T-cell (primary cell): ENCODE measurements at regions not wholly inside any gene's neighbourhood (a gene's known extent, or its start where the extent isn't known, plus 50 kb on each side); places are given as distances from the start of the nearest gene placed in this dataset.

Experiments used
- ATAC-seq, 4 experiments: fragments of 200-7000 bp in 3 of 4; fragments of 150-1000 bp in 1 of 4; cut with Tn5 transposase; replicated peaks in 1 of 4; 1 replicate in 3 of 4; 2 replicates in 1 of 4; pipeline ENCODE4 v1.10.0; 2021; ENCODE audit warnings: moderate library complexity in 3 of 4, mild to moderate bottlenecking in 2 of 4, moderate number of reproducible peaks in 1 of 4
- CTCF ChIA-PET, 2 donors: fragments of 300-600 bp; sonication (Branson Sonifier 250); formaldehyde crosslinking; loops; one replicate each; lab custom pipeline; 2022; ENCODE audit warnings: antibody characterized with exemption in 2 of 2; lab: Charles Lee
- POLR2A ChIA-PET, 2 donors: fragments of 300-600 bp; sonication (Branson Sonifier 250); formaldehyde crosslinking; loops; one replicate each; lab custom pipeline; 2022; ENCODE audit warnings: antibody characterized with exemption in 2 of 2; lab: Charles Lee
- DNase-seq, 35 experiments: peaks; one replicate each; pipeline versions ENCODE4 v3.0.0 to v3.0.0-alpha.2; 2013 to 2023
- H3K27ac ChIP-seq: one replicate; pipeline ENCODE4 v1.5.1; 2013; ENCODE audit warnings: low read length
- H3K27me3 ChIP-seq, 2 experiments: replicated peaks in 1 of 2; 1 replicate in 1 of 2; 2 replicates in 1 of 2; pipeline versions ENCODE4 v1.6.1 to v1.7.0; 2013; ENCODE audit warnings: low read length in 1 of 2, mixed read lengths in 1 of 2; ENCODE audit not compliant: control insufficient read depth in 2 of 2, insufficient read depth in 2 of 2; ENCODE audit errors: extremely low read depth in 1 of 2
- H3K36me3 ChIP-seq, 2 donors: 1 replicate in 1 of 2; 2 replicates in 1 of 2; pipeline versions ENCODE4 v1.6.1 to v1.7.0; 2013; ENCODE audit warnings: low read length in 1 of 2; ENCODE audit not compliant: control insufficient read depth in 2 of 2, insufficient read depth in 1 of 2; ENCODE audit errors: extremely low read depth in 1 of 2
- H3K4me1 ChIP-seq, 2 experiments: 1 replicate in 1 of 2; 2 replicates in 1 of 2; pipeline versions ENCODE4 v1.6.1 to v1.7.0; 2013; ENCODE audit warnings: low read length in 2 of 2, mixed read lengths in 1 of 2; ENCODE audit not compliant: insufficient read depth in 2 of 2, control insufficient read depth in 1 of 2; ENCODE audit errors: extremely low read depth in 1 of 2
- H3K4me3 ChIP-seq, 2 donors: 1 replicate in 1 of 2; 2 replicates in 1 of 2; pipeline versions ENCODE4 v1.5.1 to v1.7.0; 2013; ENCODE audit warnings: mild to moderate bottlenecking in 2 of 2, low read length in 1 of 2, moderate library complexity in 1 of 2; ENCODE audit not compliant: control insufficient read depth in 1 of 2; ENCODE audit errors: extremely low read depth in 1 of 2
- H3K9me3 ChIP-seq: 2 replicates; pipeline ENCODE4 v1.7.0; 2013
- H3K27ac Mint-ChIP-seq, 2 donors: one replicate each; pipeline ENCODE4 v1.8.0; 2020 to 2021; ENCODE audit warnings: mild to moderate bottlenecking in 2 of 2, mixed read lengths in 2 of 2
- H3K27me3 Mint-ChIP-seq, 2 donors: one replicate each; pipeline ENCODE4 v1.8.0; 2021 to 2022; ENCODE audit warnings: mixed read lengths in 2 of 2
- H3K36me3 Mint-ChIP-seq: one replicate; pipeline ENCODE4 v1.8.0; 2021; ENCODE audit warnings: mixed read lengths
- H3K4me1 Mint-ChIP-seq, 3 donors: one replicate each; pipeline ENCODE4 v1.8.0; 2020 to 2022; ENCODE audit warnings: mixed read lengths in 3 of 3, mild to moderate bottlenecking in 1 of 3
- H3K4me3 Mint-ChIP-seq, 3 donors: one replicate each; pipeline ENCODE4 v1.8.0; 2020 to 2022; ENCODE audit warnings: mild to moderate bottlenecking in 3 of 3, mixed read lengths in 3 of 3, moderate library complexity in 3 of 3
- H3K9me3 Mint-ChIP-seq, 3 donors: one replicate each; pipeline ENCODE4 v1.8.0; 2020 to 2022; ENCODE audit warnings: mixed read lengths in 3 of 3
- WGBS: methylation state at CpG from one replicate; pipeline ENCODE4 v1.1.5; 2013; ENCODE audit warnings: missing lambda C conversion rate; ENCODE audit not compliant: insufficient coverage; 5-methylcytosine and 5-hydroxymethylcytosine counted together

DNA sequence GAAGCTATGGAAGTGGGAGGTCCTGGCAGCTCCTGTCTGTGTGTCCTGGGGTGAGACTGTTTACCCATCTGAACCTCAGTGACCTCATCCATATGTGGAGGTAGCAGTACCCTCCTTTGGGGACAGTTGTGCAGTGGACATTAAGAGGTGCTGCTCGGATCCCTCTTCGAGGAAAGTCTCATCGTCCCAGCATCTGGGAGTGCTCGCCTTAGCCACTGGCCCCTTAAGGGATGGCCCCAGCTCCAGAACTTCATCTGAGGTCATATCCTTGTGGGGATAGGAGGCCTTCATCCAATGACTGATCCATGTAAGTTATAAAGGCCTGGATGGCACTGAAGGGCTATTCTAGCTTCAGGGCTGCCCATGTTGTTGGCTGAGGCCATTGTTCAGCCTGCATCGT is 538.1 kb downstream of the MIAT start:
- Histone ChIP-seq H3K36me3 (no peaks in the 10 kb centered on the region), H3K4me1 (no peaks in the 10 kb centered on the region), H3K4me3 (no peak overlapping the region), H3K9me3 (no peaks in the 10 kb centered on the region), H3K27me3 (peaks cover 0 to 15% of the 10 kb centered on the region in 2 experiments), H3K27ac (no peak overlapping the region)
- ChIA-PET POLR2A (no interaction called here), CTCF (no interaction called here)
- DNase-seq (no peak), ATAC-seq (no peak)
- Mint-ChIP-seq H3K27ac (no peak overlapping the region), H3K27me3 (peaks cover 13 to 14% of the 10 kb centered on the region in 2 donors), H3K4me3 (no peak overlapping the region), H3K36me3 (no peaks in the 10 kb centered on the region), H3K9me3 (peaks cover 5 to 13% (median 9%) of the 10 kb centered on the region in 3 donors), H3K4me1 (no peaks in the 10 kb centered on the region)
- WGBS = 77% methylated on average over 4 of the region's 5 CpGs

DNA sequence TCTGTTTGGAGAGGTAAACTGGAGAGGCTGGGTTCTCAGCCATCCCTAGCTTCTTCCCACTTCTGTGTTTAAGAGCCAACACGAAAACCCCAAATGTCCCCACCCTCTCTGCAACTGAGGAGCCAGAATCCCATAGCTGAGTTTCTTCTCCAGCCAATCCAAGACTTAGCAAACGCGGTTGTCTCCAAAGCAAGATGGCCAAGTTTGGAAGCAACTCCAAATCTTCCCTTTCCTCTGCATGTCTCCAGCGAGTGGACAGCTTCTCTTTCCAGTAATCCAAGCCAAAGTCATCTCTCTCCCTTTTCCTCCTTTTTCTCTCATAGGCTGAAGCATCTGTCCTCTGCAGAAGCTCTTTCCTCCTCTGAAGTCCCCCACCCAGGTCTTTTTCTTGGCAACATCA is 539.2 kb downstream of the MIAT start:
- H3K27me3 Mint-ChIP-seq = peaks cover 13 to 19% of the 10 kb centered on the region in 2 donors
- POLR2A ChIA-PET = no interaction called here

DNA sequence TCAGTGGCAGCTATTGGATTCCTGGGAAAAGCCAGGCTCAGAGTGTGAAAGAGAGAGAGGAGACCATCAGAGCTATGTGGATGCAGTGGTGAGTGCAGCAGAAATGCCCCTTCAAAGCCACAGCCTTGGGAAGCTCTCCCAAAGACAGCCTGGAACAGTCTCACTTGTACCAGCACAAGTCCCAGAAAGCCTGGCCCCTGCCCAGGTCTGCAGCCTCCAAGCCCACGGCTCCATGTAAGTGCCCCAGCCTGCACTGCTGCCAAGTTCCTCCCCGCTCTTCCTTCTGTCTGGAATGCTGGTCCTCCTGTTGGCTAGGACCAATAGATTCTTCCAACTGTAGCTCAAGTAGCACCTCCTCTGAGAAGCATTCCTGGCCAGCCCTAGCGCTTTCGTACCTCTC is 539.7 kb downstream of the MIAT start:
- no peak overlapping the region for H3K27ac ChIP-seq
- H3K4me1 ChIP-seq = no peaks in the 10 kb centered on the region
- Mint-ChIP-seq H3K4me1 (no peaks in the 10 kb centered on the region), H3K27ac (no peak overlapping the region), H3K27me3 (peaks cover 13 to 19% of the 10 kb centered on the region in 2 donors), H3K9me3 (peaks cover 0 to 5% (median 2%) of the 10 kb centered on the region in 3 donors), H3K4me3 (no peak overlapping the region), H3K36me3 (no peaks in the 10 kb centered on the region)
- no peaks in the 10 kb centered on the region for H3K9me3 ChIP-seq
- no peaks in the 10 kb centered on the region for H3K36me3 ChIP-seq
- ATAC-seq = no peak
- DNase-seq = no peak
- ChIA-PET POLR2A (no interaction called here), CTCF (no interaction called here)
- H3K4me3 ChIP-seq = no peak overlapping the region
- peaks cover 0 to 15% of the 10 kb centered on the region in 2 experiments for H3K27me3 ChIP-seq
- WGBS = 86% methylated on average over 3 of the region's 4 CpGs

More for the DNA sequence above, 539.2 kb downstream of the MIAT start:
- H3K4me3 ChIP-seq = no peak overlapping the region
- Mint-ChIP-seq H3K4me3 (no peak overlapping the region), H3K9me3 (peaks cover under 1 to 5% (median 4%) of the 10 kb centered on the region in 3 donors), H3K36me3 (no peaks in the 10 kb centered on the region), H3K27ac (no peak overlapping the region), H3K4me1 (no peaks in the 10 kb centered on the region)
- H3K27me3 ChIP-seq = peaks cover 0 to 15% of the 10 kb centered on the region in 2 experiments
- 79% methylated on average over 4 of the region's 4 CpGs for WGBS
- H3K9me3 ChIP-seq = no peaks in the 10 kb centered on the region
- ATAC-seq = no peak
- DNase-seq = no peak
- no peaks in the 10 kb centered on the region for H3K4me1 ChIP-seq
- H3K36me3 ChIP-seq = no peaks in the 10 kb centered on the region
- H3K27ac ChIP-seq = no peak overlapping the region
- CTCF ChIA-PET = no interaction called here

DNA sequence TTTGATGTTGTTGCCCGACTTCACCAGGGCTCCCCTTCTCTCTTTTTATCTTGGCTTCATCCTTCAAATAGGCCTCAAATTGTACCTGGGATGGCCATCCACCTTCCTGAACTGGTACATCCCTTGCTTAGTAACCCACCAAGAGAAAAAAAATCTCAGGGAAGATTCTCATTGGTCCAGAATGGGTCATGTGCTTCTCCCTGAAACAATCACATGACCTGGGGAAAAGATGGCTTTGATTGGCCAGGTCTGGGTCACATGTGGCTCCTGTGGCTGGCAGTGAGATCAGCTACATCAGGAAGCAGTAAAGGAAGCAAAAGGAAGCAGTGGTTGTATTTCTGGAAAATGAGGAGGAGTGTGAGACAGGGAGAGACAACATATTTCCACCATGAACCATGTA is 540.2 kb downstream of the MIAT start:
- H3K36me3 Mint-ChIP-seq = no peaks in the 10 kb centered on the region
- Histone ChIP-seq H3K27ac (no peak overlapping the region), H3K27me3 (peaks cover 0 to 13% of the 10 kb centered on the region in 2 experiments), H3K36me3 (no peaks in the 10 kb centered on the region), H3K4me3 (no peak overlapping the region), H3K4me1 (no peaks in the 10 kb centered on the region), H3K9me3 (no peaks in the 10 kb centered on the region)
- whole genome bisulfite sequencing = 100% methylated on average over 1 of the region's 1 CpG
- ATAC-seq = no peak
- CTCF ChIA-PET = no interaction called here
- POLR2A ChIA-PET = no interaction called here
- no peak for DNase-seq
- H3K27me3 Mint-ChIP-seq = peaks cover 13 to 19% of the 10 kb centered on the region in 2 donors
- H3K4me1 Mint-ChIP-seq = no peaks in the 10 kb centered on the region
- no peak overlapping the region for H3K27ac Mint-ChIP-seq
- H3K9me3 Mint-ChIP-seq = peaks cover 0 to 5% (median 0%) of the 10 kb centered on the region in 3 donors
- no peak overlapping the region for H3K4me3 Mint-ChIP-seq

DNA sequence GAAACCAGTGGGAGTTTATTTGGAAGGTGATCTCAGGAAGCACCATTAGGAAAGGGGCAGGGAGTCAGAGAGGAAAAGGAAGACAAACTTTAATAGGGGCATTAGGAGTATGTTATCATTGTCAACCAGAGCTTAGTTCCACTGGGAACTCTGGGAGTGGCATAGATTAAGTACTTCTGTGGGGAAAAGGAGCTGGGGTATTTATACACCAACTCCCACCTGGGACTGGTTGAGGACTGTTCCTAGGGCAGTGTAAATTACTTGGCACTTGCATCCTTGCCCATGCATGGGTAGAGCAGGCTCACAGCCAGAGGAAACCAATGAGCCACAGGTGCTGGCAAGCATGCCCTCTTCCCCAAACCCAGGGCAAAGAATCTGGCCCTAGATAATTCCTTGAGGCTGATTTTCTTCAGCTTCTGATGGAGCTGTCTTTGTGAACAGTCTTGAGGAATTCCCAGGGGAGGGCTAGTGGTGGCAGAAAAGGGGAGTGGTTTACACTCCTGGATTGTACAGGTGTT is 541.2 kb downstream of the MIAT start:
- Mint-ChIP-seq H3K4me1 (no peaks in the 10 kb centered on the region), H3K27me3 (peaks cover 13 to 19% of the 10 kb centered on the region in 2 donors), H3K4me3 (no peak overlapping the region), H3K36me3 (no peaks in the 10 kb centered on the region), H3K9me3 (peaks cover 0 to 5% (median 0%) of the 10 kb centered on the region in 3 donors), H3K27ac (no peak overlapping the region)
- ChIA-PET POLR2A (no interaction called here), CTCF (no interaction called here)
- Histone ChIP-seq H3K27ac (no peak overlapping the region), H3K4me3 (no peak overlapping the region), H3K9me3 (no peaks in the 10 kb centered on the region), H3K4me1 (no peaks in the 10 kb centered on the region), H3K27me3 (peaks cover 0 to 19% of the 10 kb centered on the region in 2 experiments), H3K36me3 (no peaks in the 10 kb centered on the region)
- no peak for DNase-seq
- ATAC-seq = no peak

DNA sequence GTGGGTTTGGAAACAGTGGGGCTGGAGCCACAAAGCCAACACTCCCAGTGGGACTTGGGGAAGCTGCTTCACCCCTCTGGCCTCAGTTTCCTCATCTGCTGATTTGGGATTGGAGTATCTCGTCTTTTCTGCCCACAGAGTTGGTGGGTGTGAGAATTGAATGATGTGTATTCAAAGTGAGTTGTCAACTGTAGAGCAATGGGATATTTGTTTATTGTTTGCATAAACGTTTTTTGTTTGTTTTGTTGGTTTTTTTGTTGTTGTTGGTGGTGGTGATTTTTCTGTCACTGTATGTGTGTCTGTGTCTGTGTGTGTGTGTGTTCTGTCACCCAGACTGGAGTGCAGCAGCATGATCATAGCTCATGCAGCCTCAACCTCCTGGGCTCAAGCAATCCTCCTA is 542.0 kb downstream of the MIAT start:
- Mint-ChIP-seq H3K4me1 (no peaks in the 10 kb centered on the region), H3K9me3 (peaks cover 0 to 5% (median 0%) of the 10 kb centered on the region in 3 donors), H3K27ac (no peak overlapping the region), H3K36me3 (no peaks in the 10 kb centered on the region), H3K27me3 (peaks cover 6 to 22% of the 10 kb centered on the region in 2 donors), H3K4me3 (no peak overlapping the region)
- H3K4me1 ChIP-seq = no peaks in the 10 kb centered on the region
- no peak overlapping the region for H3K27ac ChIP-seq
- DNase-seq = no peak
- POLR2A ChIA-PET = no interaction called here
- ATAC-seq = no peak
- no peak overlapping the region for H3K4me3 ChIP-seq
- H3K36me3 ChIP-seq = no peaks in the 10 kb centered on the region
- CTCF ChIA-PET = no interaction called here
- WGBS = 38% methylated on average over 1 of the region's 2 CpGs
- H3K27me3 ChIP-seq = peaks cover 0 to 20% of the 10 kb centered on the region in 2 experiments
- H3K9me3 ChIP-seq = no peaks in the 10 kb centered on the region

DNA sequence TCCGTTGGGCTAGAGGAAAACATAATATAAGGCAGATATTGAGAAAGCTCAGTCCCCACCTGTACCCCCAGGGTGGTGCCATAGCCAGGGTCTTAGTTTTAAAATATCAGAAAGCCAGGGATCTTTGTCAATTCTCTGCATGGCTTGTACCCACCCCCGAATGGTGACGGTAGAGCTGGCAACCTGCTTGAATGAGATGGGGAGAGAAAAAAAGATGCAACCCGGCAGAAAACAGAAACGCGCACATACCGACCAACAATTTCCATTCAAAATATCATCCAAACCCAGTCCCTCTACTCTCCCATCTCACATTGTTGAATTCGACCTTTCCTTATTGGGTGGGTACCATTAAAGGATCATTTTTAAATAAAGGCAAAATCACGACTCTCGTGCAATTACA is 543.9 kb downstream of the MIAT start:
- H3K4me1 ChIP-seq = no peaks in the 10 kb centered on the region
- POLR2A ChIA-PET = no interaction called here
- no peak overlapping the region for H3K4me3 ChIP-seq
- Mint-ChIP-seq H3K36me3 (no peaks in the 10 kb centered on the region), H3K4me3 (no peak overlapping the region), H3K27ac (no peak overlapping the region), H3K4me1 (no peaks in the 10 kb centered on the region), H3K27me3 (peaks cover 4 to 23% of the 10 kb centered on the region in 2 donors), H3K9me3 (peaks cover 0 to 5% (median 2%) of the 10 kb centered on the region in 3 donors)
- CTCF ChIA-PET = no interaction called here
- DNase-seq = no peak
- H3K36me3 ChIP-seq = no peaks in the 10 kb centered on the region
- no CpG with 5 or more reads among the region's 10 CpGs for WGBS
- H3K27ac ChIP-seq = no peak overlapping the region
- peaks cover 0 to 15% of the 10 kb centered on the region in 2 experiments for H3K27me3 ChIP-seq
- no peaks in the 10 kb centered on the region for H3K9me3 ChIP-seq
- no peak for ATAC-seq
